Left cardiac atrium (tissue), 4 donors: ENCODE measurements at regions not wholly inside any gene's neighbourhood (a gene's known extent, or its start where the extent isn't known, plus 50 kb on each side); places are given as distances from the start of the nearest gene placed in this dataset.
A peak's percentile ranks its signal among the peaks of the same experiment; 100 is the strongest.
"Not testable (repeated sequence)": the region's sequence is repeated elsewhere in the genome, so short reads cannot be mapped to it uniquely, and the experiment has no call there.

Experiments used
- ATAC-seq, 2 donors: fragments of 200-7000 bp; cut with Tn5 transposase; one replicate each; pipeline ENCODE4 v1.9.1; 2020; ENCODE audit warnings: mild to moderate bottlenecking in 2 of 2, moderate library complexity in 2 of 2
- DNase-seq: peaks from one replicate; pipeline ENCODE4 v3.0.0-alpha.2; 2020
- intact Hi-C, 2 donors: fragments of 100-400 bp; cut with DNase I; formaldehyde crosslinking; loops; one replicate each; pipeline versions ENCODE4 v1.14.1 to v1.15.1; 2022 to 2023
- donor health status: DM: no; HTN: yes; CAD: no.
- donor health status: DM: no; HTN: yes; CAD: no; lungs with severe emphysema.
- donor health status: DM: yes; HTN: yes; CAD: no.
- donor health status: Dilated cardiomyopathy.

DNA sequence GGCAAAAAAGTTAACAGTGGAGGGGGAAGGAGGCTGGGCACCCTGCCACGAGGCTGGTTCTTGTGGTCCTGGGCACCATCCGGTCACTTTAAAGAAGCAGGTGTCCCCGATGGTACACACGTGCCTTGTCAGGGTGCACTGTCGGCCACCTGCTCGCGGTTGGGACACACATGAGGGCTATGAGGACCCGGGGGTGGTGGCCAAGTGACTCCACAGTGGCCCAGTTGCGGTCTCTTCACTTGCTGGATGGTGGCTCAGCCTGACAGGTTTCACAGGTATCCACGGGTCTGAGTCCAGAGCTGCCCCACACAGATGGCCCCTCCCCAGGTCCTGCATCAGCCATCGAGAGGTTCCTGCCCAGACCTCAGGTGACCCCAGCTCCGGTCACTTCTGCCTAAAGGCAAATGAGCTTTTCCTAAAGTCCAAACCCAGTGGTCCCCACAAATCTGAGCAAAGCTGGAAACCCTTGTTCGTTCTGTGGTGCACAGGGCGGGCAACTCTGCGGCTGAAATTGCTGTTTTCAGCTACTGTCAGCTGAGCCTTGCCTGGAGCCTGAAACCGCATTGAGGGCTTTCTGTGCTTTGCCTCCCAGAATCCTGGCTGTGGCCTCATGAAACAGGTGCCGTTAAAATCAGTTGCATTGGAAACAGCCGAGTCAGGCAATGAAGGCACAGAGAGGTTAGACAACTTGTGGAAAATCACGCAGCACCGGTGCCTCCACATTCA lies 144.0 kb downstream of the LAT start:
- intact Hi-C loops, ATAC-seq, DNase-seq: not testable (repeated sequence)

DNA sequence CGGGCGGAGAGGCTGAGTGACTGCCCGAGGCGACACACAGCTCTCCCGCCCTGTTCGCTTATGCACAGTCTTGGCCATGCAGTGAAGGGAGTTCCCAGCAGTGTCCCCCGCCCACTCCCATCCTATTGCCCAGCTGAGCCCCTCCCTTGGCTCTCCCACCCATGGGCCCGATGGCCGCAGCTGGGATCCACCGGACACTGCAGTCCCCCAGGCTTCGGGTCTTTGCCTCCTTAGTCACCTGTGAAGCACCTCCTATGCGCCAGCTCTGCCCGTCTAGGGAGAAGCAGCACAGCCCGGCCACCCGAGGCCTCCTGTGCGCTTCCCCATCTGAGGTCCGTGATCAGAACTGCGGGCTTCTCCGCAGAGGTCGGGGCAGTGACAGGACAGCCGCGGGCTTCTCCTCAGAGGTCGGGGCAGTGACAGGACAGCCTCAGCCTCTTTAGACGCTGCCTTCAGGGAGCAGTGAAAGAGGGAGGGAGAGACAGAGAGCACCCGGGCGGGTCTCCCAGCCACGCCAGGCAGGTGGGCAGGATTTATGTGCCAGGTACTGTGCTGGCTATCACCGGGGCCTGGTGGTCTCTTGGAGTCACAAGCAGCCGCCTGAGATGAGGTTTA lies 143.1 kb downstream of the LAT start:
- DNase-seq, ATAC-seq, intact Hi-C loops: not testable (repeated sequence)

DNA sequence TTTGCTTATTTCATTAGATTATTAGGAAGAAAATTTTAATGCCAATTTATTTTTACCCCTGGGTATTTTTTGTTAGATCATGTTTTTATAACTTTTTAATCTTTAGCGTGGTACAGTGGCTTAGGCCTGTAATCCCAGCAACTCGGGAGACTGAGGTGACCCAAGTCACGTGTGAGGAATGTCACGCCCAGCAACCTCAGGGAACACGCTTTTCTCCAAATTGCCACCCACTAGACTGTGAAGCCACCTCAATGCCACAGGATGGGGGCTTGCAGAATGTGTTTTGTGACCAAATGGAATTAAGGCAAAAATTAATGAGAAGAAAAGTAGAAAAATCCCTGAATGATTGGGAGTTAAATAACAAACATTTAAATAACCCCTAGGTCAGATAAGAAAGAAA lies 141.8 kb downstream of the LAT start:
- no peak for ATAC-seq
- no peak for DNase-seq
- intact Hi-C loops: no loop called here

DNA sequence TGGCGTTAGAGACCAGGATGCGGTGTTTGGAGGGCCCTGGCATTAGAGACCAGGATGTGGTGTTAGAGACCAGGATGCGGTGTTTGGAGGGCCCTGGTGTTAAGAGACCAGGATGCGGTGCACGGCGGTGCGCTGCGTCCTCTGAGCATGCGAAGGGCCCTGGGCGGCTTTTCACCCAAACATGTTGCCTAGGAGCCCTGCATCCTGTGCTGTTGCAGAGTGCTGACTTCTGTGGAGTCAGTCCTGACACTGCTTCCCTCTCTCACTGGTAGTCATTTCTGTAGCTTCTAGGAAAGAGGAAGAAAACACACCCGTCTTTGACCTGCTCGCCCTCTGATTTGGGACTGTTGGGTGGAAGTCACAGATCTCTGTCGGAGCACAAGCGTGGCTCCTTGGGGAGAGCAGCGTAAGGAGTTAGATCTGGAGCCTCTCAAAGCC lies 141.2 kb downstream of the LAT start:
- intact Hi-C loops: no loop called here
- ATAC-seq: peak in 1 of 2 donors; percentile 21
- no peak for DNase-seq

DNA sequence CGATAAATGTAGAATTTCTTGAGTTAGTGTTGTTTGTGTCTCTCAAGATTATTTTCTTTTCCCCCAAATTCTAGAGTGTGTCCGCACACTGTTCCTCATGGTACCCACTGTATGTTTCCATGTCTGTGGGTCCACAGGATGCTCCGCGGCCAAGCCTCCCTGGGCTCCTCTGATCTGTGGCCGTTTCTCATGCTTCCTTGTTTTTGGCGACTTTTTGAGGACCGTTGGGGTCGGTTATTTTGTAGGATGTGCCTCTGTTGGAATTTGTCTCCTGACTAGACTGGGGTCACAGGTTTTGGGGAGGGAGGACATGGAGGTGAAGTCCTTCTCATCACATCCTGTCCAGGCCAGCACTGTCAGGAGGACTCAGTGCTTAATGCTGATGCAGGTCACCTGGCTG lies 140.0 kb downstream of the LAT start:
- ATAC-seq (no peak), DNase-seq (no peak)
- intact Hi-C loops: no loop called here

DNA sequence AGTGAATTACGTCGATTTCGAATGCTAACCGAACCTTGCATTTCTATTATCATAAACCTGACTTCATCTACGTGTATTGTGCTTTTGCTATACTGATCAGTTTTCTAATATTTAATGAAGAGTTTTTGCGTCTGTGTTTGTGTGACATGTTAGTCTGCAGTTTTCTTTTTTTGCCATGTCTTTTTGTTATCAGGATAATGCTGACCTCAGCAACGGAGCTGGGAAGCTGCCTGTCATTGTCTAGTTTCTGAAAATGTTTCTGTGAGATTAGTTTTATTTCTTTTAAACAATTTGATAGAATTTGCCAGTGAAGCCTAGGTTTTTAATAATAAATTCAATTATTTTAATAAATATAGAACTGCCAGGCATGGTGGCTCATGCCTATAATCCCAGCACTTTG lies 139.3 kb downstream of the LAT start:
- intact Hi-C loops, ATAC-seq, DNase-seq: not testable (repeated sequence)

DNA sequence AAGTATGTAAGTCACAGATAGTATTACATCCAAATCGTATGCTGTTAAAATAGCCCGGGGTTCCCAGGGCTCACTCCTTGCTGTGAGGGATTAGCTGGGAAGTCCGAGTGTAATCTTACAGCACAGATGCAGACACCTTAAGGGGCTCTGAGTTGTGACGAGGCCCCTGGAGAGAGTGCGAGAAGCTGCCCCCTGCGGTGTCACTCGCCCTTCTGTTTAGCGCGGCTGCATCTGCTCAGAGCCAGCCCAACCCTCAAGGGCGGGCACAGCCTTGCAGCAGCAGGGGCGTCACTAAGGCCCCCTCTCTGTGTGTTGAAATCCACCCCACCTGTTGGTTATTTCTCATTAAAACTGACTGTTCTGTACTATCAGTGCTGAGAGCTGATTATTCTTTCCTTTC lies 135.8 kb downstream of the LAT start:
- DNase-seq: not testable (repeated sequence)

DNA sequence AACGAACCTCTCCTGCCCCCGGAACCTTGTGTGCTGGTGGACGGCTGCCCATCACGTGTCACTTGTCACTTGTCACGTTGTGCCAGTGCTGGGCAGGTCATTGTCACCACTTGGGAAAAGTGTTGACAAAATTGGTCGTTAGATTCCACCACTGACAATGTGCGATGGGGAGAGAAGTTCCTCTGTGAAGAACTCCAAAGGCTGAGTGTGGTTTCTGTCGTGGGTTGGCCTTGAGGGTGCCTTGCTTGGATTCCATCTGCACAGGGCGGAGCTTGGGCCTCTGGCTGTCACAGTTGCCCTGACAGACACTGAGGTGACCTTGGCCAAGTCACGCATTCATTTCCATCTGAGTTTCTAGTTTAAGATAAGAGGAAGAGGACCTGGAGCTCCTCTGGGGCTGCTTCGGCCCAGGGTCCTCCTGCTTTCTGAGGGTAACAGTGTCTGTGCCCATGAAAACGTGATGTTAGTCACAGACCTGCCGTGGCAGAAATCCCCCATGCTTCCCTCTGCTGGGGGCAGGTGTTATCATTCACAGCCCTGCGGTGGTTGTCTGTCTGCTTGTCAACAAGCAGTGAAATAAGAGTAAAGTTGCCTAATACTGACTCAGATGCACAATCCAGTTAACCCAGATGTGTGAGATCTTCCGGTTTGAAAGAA lies 133.6 kb downstream of the LAT start:
- peak; percentile 36 to 68 for ATAC-seq
- intact Hi-C loops: loop anchor here in 1 of 2 donors (10.0 kb wide), 1 partner anchor 136 kb away; no protein-coding TSS in a partner anchor
- not testable (repeated sequence) for DNase-seq

More for the DNA sequence above, 135.8 kb downstream of the LAT start:
- intact Hi-C loops, ATAC-seq: not testable (repeated sequence)

DNA sequence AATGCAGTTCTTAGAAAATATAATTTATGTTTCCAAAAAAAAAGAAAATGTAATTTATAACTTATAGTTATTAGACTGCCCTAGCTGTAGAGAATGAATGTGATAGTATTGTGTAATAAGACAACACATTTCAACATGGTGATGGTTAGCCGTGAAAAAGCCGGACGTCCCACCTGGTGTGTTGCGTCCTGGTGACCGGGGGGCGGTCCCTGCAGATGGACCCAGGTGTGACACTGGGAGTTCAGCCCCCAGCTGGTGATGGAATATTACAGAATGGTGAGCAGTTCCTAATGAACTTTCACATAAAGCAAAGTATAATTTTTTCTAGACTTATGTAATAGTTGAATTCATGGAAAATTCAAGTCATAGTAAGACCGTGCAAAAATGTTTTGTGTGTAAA lies 132.8 kb downstream of the LAT start:
- intact Hi-C loops: loop anchor here in 1 of 2 donors (10.0 kb wide), 1 partner anchor 137 kb away; no protein-coding TSS in a partner anchor
- DNase-seq: no peak
- no peak for ATAC-seq

DNA sequence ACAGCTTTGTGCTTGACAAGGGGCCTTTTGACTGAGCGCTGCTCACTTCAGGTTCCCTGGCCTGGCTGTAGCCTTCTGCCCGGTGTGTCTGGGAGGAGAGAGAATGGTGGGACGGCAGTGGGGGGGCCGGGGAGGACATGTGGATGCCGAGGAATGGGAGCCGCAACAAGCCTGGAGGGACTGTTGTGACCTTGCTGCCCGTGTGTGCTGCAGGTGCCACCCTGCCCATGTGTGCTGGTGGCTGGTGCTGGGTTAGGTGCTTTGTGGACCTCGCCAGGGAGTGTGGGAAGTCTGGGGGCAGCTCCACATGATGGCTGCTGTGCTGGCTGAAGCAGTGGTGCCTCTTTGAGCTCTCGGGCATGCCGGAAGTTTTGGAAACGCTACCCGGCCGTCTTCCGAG lies 132.1 kb downstream of the LAT start:
- intact Hi-C loops: loop anchor here in 1 of 2 donors (10.0 kb wide), 1 partner anchor 138 kb away; no protein-coding TSS in a partner anchor
- ATAC-seq: no peak
- DNase-seq: no peak

DNA sequence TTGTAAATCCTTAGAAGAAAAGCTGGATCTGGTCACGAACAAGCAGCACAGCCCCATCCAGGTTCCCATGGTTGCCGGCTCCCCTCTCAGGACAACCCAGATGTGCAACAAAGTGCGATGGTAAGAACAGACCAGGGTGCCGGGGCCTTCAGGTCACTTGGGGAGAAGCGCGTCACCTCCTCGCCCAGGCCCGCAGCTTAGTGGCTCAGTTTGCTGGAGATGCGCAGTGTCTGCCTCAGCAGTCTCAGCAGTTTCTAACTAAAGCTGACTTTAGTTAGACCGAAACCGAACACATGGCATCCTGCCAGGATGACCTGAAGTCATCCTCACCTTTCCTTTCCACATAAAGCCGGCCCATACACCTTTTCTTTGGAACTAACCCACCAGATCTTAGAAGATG lies 131.4 kb downstream of the LAT start:
- not testable (repeated sequence) for DNase-seq, ATAC-seq
- intact Hi-C loops: loop anchor here in 1 of 2 donors (10.0 kb wide), 1 partner anchor 139 kb away; no protein-coding TSS in a partner anchor

DNA sequence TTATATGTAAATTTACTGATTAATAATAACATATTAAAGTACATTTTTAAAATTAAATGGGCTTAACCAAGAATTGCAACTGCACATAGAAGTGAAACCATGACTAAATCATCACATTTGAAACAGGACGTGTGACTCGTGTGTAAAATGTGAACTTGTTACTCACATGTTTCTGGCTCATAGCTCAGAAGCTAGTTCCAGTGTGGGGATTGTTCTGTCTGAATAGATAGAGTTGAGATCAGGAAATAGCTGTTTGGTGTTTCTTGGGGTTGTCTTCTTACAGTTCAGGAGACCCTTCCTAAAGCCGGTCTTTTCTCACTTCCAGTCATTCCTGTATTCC lies 130.9 kb downstream of the LAT start:
- peak in 1 of 2 donors; percentile 8 for ATAC-seq
- not testable (repeated sequence) for DNase-seq
- intact Hi-C loops: loop anchor here in 1 of 2 donors (10.0 kb wide), 1 partner anchor 139 kb away; no protein-coding TSS in a partner anchor

DNA sequence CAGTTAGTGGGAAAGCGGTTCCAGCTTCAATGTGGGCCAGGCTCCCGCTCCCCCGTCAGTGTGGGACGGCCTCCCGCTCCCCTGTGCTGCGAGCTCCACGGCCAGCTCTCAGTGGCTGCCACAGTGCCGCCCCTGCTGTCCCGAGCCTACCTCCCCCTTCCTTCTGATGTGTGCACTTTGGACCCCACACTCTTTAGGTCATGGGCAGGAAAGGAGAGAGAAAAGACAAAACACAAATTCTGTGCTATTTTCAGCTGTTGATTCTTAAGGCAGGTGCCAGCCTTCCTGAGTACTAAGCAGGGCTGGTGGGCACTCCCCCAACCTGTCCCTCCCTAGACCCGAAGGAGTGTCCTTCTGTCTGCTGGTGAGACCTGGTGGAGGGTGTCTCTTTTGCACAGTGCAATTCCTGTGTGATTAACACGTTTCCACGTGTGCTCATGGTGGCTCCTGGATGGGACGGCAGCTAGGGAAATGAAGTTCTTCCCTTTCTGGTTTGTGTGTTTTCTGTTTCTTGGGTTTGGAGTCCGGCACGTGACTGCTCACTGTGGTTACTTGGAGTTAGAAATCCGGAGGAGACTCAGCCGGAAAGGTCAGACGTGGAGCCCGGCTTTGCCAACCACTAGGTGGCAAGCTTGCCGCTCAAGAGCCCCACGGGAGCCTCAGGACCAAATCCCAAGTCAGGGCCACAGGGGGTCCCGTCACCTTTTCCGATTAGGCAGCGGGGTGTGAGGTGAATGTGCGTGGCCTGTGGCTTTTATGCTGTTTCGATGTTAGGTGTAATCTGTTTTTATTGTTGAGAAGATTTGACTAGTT lies 130.3 kb downstream of the LAT start:
- intact Hi-C loops: loop anchor here in 1 of 2 donors (10.0 kb wide), 1 partner anchor 140 kb away; no protein-coding TSS in a partner anchor
- ATAC-seq (peak; percentile 86 to 87), DNase-seq (peak; percentile 62)

DNA sequence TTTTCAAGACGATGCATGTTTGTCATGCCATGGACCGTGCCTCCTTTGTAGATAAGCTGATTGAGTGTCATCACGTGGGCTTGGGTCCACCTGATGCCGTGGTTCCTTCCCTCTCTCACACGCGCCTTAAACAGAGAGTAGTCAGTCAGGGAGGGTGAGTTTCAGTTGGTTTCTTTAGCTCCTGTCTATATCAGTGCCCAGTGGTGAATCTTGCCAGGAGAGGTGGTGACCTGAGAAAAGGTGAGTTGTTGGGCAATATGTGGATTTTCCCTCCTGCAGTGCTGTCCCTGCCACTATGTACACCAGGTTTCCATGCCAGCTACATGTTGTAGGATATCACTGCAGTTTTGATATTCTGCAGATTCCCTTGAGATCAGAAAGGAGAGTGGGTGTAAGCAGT lies 129.7 kb downstream of the LAT start:
- DNase-seq (no peak), ATAC-seq (peak in 1 of 2 donors; percentile 2)
- intact Hi-C loops: loop anchor here in 1 of 2 donors (10.0 kb wide), 1 partner anchor 140 kb away; no protein-coding TSS in a partner anchor

DNA sequence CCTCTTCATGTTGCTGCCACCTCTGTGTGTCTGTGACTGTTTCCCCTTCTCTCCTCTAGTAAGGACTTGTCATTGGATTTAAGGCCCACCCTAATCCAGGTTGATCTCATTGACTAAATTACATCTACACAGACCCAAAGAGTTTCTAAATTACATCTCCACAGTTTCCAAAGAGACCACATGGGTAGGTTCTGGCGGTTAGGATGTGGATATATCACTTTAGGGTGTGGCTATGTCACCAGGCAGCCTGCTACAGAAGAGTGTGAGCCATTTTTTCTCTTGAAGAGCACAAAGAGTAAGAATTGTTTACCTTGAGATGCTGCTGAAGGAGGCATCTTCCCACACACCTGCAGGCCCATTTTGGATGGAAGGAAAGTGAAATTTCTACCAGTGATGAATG lies 128.6 kb downstream of the LAT start:
- not testable (repeated sequence) for ATAC-seq, DNase-seq
- intact Hi-C loops: loop anchor here in 1 of 2 donors (10.0 kb wide), 1 partner anchor 141 kb away; no protein-coding TSS in a partner anchor

DNA sequence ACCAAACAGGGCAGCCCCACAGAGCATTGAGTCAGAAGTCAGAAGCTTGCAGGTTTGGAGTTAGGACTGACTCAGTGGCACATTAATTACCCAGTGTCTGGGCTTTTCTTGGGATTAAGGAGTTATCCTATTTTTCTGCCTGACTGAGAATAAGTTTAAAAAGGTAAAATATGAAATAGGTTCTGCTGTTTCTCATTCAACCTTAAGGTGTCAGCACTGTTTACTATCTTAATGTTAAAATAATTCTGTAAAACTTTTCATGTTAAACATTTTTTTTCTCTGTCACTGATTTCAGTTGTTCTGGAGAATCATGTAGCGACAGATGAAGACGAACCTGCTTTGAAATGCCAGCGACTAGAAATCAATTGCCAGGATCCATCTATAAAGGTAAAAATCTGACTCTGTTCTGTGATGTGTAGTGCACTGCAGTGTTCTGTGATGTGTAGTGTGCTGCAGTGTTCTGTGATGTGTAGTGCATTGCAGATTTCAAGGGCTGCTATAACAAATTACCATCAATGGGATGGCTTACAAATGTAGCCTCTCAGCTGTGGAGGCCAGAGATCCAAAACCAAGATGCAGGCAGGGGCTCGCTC lies 128.0 kb downstream of the LAT start:
- DNase-seq (no peak), ATAC-seq (no peak)
- intact Hi-C loops: loop anchor here in 1 of 2 donors (10.0 kb wide), 1 partner anchor 142 kb away; no protein-coding TSS in a partner anchor

DNA sequence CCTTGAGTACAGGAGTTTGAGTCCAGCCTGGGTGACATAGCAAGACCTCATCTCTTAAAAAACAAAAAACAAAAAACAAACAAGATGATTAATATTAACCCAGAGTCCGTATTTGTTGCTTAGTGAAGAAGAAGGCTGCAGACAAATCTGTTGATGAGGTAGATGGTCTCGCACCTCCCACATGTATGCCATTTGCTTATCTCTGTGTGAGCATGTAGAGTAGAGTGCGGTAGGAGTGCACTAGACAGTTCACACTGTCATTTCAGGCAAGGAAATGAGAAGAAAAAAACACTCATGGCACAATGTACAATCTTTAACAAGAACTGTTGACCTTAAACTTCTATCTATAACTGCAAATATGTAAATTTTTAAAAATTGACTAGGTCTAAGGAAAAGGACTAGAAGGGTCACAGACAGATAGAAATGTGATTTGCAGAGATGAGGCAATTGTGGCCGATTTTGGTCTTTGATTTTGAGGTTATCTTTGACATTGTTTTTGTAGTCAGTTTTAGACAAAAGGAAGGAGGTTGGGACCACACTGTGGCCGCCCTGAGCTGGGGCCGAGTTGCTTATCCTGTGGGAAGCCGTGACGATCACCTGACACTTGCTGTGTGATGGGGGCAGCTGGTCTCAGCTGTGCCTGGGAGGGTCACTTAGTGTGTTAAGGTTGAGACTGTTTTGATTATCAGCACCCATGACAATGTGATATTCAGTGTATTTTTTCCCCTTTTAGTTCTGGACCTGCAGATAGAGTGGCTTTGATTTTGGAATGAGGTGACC lies 127.2 kb downstream of the LAT start:
- intact Hi-C loops: loop anchor here in 1 of 2 donors (10.0 kb wide), 1 partner anchor 143 kb away; no protein-coding TSS in a partner anchor
- DNase-seq, ATAC-seq: not testable (repeated sequence)
